SIG-M5 treated with dmso at 0.1 percent for 504 hours (cell line): ENCODE measurements at regions not wholly inside any gene's neighbourhood (a gene's known extent, or its start where the extent isn't known, plus 50 kb on each side); places are given as distances from the start of the nearest gene placed in this dataset.
"Not testable (repeated sequence)": the region's sequence is repeated elsewhere in the genome, so short reads cannot be mapped to it uniquely, and the experiment has no call there.

Experiments used
- DNase-seq: peaks from one replicate; lab custom pipeline; 2025; ENCODE audit not compliant: unreplicated experiment; lab: John Stamatoyannopoulos, UW

- DNase-seq = no peak
These were observed 853.5 kb downstream of the TRIML1 start for GRCh38 chr4:188992706-188993105.

- no peak for DNase-seq
These were observed 854.6 kb downstream of the TRIML1 start for GRCh38 chr4:188993871-188994270.

GRCh38 chr4:189001283-189001970 is 862.2 kb downstream of the TRIML1 start:
- no peak for DNase-seq

DNA sequence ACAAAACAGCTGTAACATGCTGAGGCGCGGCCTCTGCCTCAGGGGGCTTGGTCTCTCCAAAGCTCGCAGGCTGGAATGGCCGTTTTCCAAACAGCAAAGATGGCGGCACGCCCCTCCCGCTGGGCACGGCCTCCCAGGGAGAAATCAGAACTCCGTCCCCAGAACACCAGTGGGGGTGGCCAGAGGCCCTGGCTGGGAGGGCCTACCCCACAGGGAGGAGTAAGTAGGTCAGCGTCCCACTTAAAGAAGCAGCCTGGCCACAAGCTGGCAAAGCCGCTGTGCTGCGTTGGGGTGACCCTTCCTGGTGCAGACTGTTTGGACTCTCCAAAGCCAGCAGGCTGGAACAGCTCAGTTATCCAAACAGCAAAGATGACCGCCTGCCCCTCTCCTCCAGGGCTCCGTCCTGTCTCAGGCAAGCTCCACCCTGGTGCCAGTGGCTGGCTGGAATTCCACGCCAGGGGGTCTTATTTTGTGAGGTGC is 862.8 kb downstream of the TRIML1 start:
- no peak for DNase-seq

DNA sequence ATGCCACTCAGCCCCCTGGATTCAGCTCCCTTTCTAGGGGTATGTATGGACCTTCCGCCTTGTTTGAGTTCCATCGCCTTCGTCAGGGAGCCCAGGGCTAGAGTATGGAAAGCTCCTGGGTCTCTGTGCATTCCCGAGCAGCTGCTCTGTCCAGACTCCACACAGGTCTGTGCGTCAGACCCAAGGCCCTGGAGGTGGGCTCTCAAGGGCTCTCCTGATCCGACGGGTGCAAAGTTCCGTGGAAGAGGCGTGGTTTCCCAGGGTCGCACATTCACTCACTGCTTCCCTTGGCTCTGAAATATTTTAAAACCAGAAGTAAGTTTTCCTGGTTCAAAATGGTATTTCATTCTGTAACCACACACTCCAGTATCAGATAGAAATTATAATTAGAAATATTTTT is 863.2 kb downstream of the TRIML1 start:
- no peak for DNase-seq

DNA sequence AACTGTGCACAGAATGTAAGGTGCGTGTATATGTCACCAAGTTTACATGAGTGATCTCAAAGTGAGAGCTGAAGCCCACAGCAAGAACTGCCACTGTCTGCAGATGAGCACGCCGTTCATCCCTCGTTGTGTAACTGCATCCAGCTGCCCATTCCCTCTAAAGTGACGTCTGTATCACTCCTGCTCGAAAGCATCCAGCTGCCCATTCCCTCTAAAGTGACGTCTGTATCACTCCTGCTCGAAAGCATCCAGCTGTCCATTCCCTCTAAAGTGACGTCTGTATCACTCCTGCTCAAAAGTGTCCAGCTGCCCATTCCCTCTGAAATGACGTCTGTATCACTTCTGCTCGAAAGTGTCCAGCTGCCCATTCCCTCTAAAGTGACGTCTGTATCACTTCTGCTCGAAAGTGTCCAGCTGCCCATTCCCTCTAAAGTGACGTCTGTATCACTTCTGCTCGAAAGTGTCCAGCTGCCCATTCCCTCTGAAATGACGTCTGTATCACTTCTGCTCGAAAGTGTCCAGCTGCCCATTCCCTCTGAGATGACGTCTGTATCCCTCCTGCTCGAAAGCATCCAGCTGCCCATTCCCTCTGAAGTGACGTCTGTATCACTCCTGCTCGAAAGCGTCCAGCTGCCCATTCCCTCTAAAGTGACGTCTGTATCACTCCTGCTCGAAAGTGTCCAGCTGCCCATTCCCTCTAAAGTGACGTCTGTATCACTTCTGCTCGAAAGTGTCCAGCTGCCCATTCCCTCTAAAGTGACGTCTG is 871.4 kb downstream of the TRIML1 start:
- not testable (repeated sequence) for DNase-seq

GRCh38 chr4:189021831-189022230 is 882.6 kb downstream of the TRIML1 start:
- no peak for DNase-seq

GRCh38 chr4:189022440-189023035 is 883.3 kb downstream of the TRIML1 start:
- DNase-seq = no peak

DNA sequence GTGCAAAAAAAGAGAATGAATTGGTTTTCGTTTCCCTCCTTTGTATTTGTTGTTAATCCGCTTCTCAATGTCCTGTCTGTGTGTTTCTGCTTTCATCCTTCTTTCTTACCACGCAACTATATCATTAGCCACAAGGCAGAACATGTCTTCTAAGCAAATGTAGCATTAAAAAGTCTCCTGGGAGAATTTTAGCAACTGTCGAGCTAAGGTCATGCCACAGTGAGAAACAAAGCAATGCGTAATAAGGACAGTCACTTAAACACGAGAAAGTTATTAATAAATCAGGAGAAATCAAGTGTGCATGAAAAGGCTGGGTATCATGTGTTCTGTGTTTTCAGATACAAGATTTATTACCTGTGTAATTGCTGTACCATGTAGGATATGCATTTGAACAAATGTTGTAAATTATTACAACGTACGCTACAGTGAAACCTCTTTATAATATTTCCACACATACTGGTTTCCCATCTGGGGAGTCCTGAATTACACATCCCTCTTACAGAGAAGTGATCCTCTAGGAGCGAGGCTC is 890.8 kb downstream of the TRIML1 start:
- no peak for DNase-seq

DNA sequence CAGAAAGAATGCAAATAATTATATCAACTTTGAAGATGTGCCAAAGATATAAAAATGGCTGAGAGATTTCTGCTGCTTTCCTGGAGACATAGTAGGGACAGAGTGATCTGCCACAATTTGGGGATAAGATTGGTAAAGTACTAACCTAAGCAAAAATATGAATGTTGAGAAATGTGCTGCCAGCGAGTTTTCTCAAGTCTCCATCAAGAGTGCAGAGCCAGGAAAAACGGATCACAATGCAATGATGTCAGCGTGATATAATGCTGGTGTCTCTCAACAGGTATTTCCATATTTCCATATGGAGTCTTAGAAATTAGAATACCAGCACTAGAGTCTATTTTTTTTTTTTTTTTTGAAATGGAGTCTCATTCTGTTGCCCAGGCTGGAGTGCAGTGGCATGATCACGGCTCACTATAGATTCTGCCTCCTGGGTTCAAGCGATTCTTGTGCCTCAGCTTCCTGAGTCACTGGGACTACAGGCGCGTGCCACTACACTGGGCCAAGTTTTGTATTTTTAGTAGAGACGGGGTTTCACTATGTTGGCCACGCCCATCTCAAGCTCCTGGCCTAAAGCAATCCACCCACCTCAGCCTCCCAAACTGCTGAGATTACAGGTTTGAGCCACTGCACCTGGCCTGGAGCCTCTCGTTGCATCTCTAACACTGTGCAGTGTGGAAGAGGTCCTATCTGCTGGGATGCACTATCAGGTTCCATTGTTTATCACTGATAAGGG is 893.5 kb downstream of the TRIML1 start:
- DNase-seq = no peak

DNA sequence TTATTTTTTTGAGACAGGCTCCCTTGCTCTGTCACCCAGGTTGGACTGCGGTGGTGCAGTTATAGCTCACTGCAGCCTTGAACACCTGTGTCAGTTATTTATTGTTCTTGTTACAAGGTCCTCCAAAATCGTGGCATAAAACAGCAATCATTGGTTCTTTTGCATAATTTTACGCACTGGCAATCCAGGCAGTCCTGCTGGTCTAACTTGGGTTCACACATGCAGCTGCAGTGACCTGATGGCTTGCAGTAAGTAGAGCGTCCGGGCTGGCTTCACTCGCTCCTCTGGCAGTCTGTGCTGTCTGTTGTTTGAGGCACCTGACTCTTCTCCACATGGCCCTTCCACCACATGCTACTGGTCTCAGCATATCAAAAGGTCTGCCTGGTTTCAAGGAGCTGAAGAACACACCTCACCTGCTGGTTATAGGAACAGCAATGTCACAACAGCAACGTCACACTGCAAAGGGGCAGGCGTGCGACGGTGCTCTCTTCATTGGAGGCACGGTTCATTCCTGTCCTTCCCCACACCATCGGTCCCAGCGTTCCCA is 894.6 kb downstream of the TRIML1 start:
- DNase-seq = no peak

DNA sequence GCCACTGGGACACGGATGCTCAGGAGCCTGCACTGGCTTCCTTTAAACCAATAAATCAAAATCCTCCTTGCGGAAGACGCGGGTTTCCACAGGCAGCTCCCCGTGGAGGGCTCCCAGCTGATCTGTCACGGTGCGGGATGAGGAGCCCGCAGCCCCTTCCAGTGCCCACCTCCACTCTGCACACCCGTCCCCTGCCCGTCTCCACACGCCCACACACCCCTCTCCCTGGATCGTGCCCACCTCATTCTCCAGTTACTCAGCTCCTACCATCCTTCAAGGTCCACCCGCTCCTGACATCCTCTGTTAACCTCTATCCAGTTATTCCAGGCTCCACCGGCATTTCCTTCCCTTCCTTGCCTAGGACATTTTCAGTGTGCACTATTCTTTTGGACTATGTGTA is 895.9 kb downstream of the TRIML1 start:
- no peak for DNase-seq

DNA sequence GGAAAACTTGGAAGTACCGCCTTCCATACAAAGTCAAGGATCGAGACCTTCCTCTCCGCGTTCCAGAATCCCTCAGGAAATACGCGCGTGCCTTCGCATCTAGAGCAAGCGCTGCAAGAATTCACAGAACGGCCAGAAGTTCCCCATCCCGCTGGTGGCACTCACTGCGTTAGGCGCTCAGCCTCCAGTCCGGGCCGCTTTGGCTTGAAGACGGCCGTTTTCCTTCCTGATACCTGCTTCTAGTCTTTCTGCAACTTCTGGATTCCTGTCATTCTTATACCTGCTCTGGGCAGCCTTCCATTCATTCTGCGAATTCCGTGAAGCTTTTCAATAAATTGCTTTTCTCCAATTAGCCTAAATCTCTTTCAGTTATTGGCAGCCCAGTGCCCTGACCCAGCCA is 896.4 kb downstream of the TRIML1 start:
- no peak for DNase-seq

GRCh38 chr4:189036906-189037305 is 897.7 kb downstream of the TRIML1 start:
- DNase-seq = no peak

- DNase-seq = no peak
These were observed 894.0 kb upstream of the FRG1 start for GRCh38 chr4:189046642-189047041.

DNA sequence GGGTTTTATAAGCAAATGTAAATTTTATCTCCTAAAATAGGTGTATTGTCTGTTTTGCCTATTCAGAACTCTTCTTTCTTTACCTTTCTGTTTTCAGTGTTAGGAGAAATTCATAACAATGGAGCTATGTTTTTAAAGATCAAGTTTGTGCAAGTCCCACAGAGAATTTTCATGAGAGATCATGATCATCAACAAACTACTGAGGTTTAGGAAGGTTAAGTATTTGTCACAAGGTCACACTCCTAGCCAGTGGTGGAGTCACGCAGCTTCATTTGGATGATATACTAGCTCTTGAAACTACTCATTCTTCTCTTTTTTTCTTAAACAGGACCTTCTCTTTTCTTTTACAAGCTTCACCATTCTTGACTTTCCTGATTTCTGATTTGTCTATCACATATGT is 892.6 kb upstream of the FRG1 start:
- DNase-seq = no peak

GRCh38 chr4:189049682-189050081 is 891.0 kb upstream of the FRG1 start:
- no peak for DNase-seq

- DNase-seq = no peak
These were observed 890.0 kb upstream of the FRG1 start for GRCh38 chr4:189050643-189051042.

DNA sequence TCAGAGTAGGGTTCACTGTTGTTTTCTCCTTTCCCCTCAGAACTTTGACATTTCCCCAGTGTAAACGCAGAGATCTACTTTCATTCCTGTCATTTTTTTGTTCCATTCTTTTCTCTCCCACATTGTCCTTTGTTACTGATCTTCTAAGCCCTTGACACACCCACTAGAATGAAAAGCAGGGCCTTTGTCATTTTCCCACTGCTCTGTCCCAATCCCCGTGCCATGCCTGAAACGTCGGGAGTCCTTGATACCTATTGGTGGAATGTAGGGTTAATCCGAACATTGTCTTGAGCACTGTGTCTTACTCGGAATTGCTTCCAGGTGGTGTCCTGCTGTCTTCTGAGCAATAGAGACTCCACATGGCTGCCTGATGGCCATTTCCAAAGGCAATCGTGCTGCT is 887.1 kb upstream of the FRG1 start:
- DNase-seq = no peak

- DNase-seq = no peak
These were observed 880.6 kb upstream of the FRG1 start for GRCh38 chr4:189060104-189060503.
